Dermis microvascular lymphatic vessel endothelial cell (primary cell): ENCODE measurements at regions not wholly inside any gene's neighbourhood (a gene's known extent, or its start where the extent isn't known, plus 50 kb on each side); places are given as distances from the start of the nearest gene placed in this dataset.
A peak's percentile ranks its signal among the peaks of the same experiment; 100 is the strongest.
"Not testable (repeated sequence)": the region's sequence is repeated elsewhere in the genome, so short reads cannot be mapped to it uniquely, and the experiment has no call there.

Experiments used
- DNase-seq, 2 donors: peaks; one replicate each; pipeline versions ENCODE4 v3.0.0 to v3.0.0-alpha.2; 2010; ENCODE audit warnings: low read depth in 2 of 2

- no peak for DNase-seq
These were observed 190.5 kb upstream of the SOX21 start for GRCh38 chr13:94902722-94903407.

- no peak for DNase-seq
These were observed 188.7 kb upstream of the SOX21 start for GRCh38 chr13:94901070-94901469.

GRCh38 chr13:94896719-94897317 lies 184.5 kb upstream of the SOX21 start:
- DNase-seq = no peak

DNA sequence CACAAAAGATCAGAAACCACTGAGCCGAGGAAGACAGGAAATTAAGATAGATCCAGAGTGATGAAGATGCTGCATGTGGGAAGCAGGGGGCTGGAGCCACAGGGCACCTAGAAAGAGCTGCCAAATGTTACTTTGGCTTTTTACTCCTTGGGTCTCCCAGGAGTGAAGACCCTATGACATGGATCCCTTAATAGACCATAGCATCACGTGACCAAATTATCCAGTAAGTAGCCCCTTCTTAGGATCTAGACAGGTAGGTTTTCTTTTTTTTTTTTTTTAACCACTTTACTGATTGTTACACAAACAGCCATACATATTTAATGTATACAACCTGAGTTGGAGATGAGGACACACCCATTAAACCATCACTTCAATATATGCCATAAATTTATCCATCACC lies 183.9 kb upstream of the SOX21 start:
- DNase-seq = no peak

- no peak for DNase-seq
These were observed 173.8 kb upstream of the SOX21 start for GRCh38 chr13:94886191-94886590.

DNA sequence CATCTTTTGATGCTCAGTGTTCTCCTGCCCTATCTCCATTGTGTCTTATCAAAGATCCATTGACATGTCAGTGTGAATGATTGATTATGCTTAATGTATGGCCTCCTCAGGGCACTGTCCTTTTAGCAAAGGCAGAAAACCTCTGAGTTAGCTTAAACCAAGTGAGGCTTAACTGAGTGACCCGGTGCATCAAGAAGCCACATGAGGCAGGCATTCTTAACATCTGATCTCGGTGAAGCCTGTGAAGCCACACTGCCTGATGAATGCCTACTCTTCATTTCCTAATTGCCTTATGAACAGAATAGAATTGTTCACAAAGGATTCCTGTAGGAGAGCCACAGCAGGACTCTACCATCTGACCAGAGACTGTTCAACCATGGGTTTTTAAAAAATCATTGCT lies 168.1 kb upstream of the SOX21 start:
- no peak for DNase-seq

- no peak for DNase-seq
These were observed 166.3 kb upstream of the SOX21 start for GRCh38 chr13:94878602-94879165.

GRCh38 chr13:94864474-94864873 lies 152.1 kb upstream of the SOX21 start:
- DNase-seq = no peak

- DNase-seq = peak; percentile 88 to 91
These were observed 148.6 kb upstream of the SOX21 start for GRCh38 chr13:94860981-94861407.

GRCh38 chr13:94859811-94860210 lies 147.5 kb upstream of the SOX21 start:
- DNase-seq = peak; percentile 82 to 88

GRCh38 chr13:94859278-94859691 lies 146.9 kb upstream of the SOX21 start:
- DNase-seq = peak; percentile 99 to 100

DNA sequence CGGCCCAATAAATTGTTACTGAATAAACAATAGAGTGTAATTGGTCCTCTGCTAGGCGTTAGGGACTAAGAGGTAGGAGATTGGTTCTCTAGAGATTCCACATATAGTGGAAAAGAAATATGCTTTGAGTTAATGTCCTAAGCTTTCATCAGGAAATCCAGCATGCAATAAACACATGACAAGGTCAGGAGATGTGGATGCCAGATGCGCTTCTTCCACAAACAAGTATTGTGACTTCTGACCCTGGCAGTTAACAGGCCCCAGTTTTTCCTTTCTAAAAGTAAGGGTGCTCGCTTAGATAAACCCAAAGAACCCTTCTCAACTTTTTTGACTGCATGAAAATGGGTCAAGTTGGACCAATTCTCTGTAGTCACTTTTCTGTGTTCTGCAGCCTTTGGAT lies 146.5 kb upstream of the SOX21 start:
- peak; percentile 77 to 93 for DNase-seq

- DNase-seq = no peak
These were observed 142.3 kb upstream of the SOX21 start for GRCh38 chr13:94854688-94855087.

DNA sequence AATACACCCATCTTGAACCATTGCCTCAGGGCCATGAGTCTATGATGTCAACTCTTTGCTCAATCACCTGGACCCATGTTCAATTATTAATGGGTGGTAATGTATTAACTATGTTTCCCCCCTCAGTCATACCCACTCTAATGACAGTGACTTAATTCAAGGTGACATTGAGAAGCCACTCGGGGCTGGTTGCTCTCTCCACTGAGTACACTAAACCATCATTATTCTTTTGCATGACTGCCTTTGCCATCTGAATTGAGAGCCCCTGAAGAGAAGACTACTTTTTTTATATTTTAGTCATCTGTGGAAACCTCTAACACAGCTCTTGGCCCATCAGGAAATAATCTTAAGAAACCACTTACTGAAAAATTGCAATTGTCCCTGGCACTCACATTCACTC lies 139.2 kb upstream of the SOX21 start:
- DNase-seq = no peak

- no peak for DNase-seq
These were observed 136.9 kb upstream of the SOX21 start for GRCh38 chr13:94849254-94849653.

GRCh38 chr13:94842901-94843300 lies 130.6 kb upstream of the SOX21 start:
- no peak for DNase-seq

DNA sequence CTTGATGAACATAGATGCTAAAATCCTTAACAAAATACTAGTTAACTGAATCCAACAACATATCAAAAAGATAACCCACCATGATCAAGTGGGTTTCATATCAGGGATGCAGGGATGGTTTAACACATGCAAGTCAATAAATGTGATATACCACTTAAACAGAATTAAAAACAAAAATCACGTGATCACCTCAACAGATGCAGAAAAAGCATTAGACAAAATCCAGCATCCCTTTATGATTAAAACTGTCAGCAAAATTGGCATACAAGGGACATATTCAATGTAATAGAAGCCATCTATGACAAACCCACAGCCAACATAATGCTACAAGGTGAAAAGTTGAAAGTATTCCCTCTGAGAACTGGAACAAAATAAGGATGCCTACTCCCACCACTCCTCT lies 124.7 kb upstream of the SOX21 start:
- DNase-seq = not testable (repeated sequence)

DNA sequence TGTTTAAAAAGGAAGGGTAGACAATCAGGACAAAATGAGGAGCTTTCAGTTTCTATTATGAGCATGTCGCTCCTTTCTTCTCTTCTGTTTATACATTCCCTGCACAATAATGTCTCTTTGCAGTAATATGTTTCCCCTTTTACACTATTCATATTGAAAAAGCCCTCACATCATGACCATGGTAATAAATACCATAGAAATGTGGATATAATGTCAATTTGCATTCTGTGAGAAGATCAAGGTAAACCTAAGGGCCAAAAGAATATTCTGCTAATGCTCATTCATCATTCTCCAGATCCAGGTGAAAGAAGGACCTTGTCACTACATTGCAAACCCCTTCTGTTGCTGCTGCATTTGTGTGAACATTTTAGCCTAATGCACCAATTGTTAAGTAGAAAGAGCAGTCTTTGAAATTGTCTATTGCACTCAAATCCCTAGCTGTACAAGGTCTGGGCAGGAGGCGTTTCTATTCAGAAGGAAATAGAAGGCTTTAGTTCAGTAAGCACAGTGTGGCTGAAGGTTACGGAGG lies 117.6 kb upstream of the SOX21 start:
- DNase-seq = no peak

- DNase-seq = no peak
These were observed 117.0 kb upstream of the SOX21 start for GRCh38 chr13:94829185-94829836.

DNA sequence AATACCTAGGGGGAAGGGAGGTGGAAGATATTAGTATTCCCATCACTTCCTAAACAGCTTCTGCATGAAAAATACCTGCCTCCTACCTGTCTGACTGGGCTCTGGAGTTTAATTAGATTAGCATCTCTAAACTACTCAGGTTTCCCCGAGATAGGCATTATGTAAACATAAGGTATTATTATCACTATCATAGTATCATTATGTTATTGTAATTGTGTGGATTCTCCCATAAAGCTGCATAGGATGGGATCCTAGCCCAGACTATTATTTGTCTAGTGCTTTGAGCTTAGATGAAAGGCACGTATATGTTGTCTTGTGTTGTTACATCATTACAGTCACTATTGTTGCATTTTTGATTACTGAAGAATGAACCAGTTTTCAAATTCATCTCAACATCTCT lies 115.2 kb upstream of the SOX21 start:
- DNase-seq = no peak

DNA sequence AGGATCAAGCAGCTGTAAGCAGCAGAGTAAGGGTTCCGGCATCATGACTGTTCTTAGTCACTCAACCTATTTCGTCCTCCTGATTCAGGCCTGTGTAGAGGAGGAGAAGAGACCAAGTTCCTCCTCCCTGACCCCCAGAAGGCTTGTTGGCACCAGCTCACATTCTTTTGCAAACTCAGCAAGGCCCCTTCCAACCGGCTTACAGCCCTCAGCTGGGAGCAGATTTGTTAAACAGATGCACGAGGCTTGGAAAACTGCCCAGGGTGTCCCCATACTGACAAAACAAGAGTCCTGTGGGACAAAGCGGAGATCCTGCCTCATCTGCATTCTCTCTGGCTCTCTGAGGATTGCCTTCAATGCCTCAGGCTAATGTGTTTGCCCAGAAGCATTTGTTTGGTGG lies 113.2 kb upstream of the SOX21 start:
- DNase-seq = peak in 1 of 2 donors; percentile 1

DNA sequence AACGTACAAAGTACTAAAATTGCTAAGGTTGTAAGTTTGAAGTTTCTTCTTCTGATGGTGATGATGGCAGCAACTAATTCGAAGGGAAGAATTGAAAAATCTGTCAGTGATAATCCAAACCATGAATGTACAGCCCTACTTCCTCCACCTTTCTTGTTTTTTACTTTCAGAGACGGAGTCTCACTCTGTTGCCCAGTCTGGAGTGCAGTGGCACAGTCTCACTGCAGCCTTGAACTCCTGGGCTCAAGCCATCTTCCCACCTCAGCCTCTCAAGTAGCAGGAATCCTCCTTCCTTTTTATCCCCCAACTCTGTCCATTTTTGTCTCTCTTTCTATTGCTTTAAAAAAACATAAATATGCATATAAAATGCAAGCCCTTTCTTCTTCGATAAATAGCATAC lies 112.3 kb upstream of the SOX21 start:
- no peak for DNase-seq
